ENCODE measurements at regions not wholly inside any gene's neighbourhood (a gene's known extent, or its start where the extent isn't known, plus 50 kb on each side); places are given as distances from the start of the nearest gene placed in this dataset.

- TF ChIP-seq CTCF (IDR thresholded peaks at IDR 0.05) (no peak), POLR2AphosphoS5 (IDR thresholded peaks at IDR 0.05) (no peak), EP300 (IDR thresholded peaks at IDR 0.05) (no peak), POLR2A (IDR thresholded peaks at IDR 0.05) (no peak)
- H3K36me3 ChIP-seq: no peaks in the 10 kb centered on the region
- 57 to 63% methylated on average over 2 of the region's 2 CpGs for WGBS, 2 donors (ENCODE audit: low coverage in 1 of 2)
- no peaks in the 10 kb centered on the region for H3K4me1 ChIP-seq
- H3K27ac ChIP-seq: no peak overlapping the region
- ATAC-seq: no peak
- H3K9me3 ChIP-seq: no peaks in the 10 kb centered on the region
- no peaks in the 10 kb centered on the region for H3K27me3 ChIP-seq
- no peak overlapping the region for H3K4me3 ChIP-seq
Observed at GRCh38 chr5:119789406-119790117, 160.2 kb downstream of the FAM170A start.

GRCh38 chr5:119792161-119792799 lies 162.9 kb downstream of the FAM170A start:
- Histone ChIP-seq H3K27ac (no peak overlapping the region), H3K27me3 (no peaks in the 10 kb centered on the region), H3K4me3 (no peak overlapping the region), H3K9me3 (no peaks in the 10 kb centered on the region), H3K36me3 (no peaks in the 10 kb centered on the region), H3K4me1 (no peaks in the 10 kb centered on the region)
- no peak for ATAC-seq
- TF ChIP-seq POLR2A (IDR thresholded peaks at IDR 0.05): no peak
- TF ChIP-seq EP300 (IDR thresholded peaks at IDR 0.05): no peak
- no peak for TF ChIP-seq POLR2AphosphoS5 (IDR thresholded peaks at IDR 0.05)
- TF ChIP-seq CTCF (IDR thresholded peaks at IDR 0.05): no peak
- WGBS, 2 donors (ENCODE audit: low coverage in 1 of 2): 45 to 47% methylated on average over 5 of the region's 5 CpGs

GRCh38 chr5:119795768-119796167 lies 166.4 kb downstream of the FAM170A start:
- H3K27ac ChIP-seq: no peak overlapping the region
- H3K36me3 ChIP-seq: no peaks in the 10 kb centered on the region
- TF ChIP-seq CTCF (IDR thresholded peaks at IDR 0.05) (no peak), POLR2AphosphoS5 (IDR thresholded peaks at IDR 0.05) (no peak), POLR2A (IDR thresholded peaks at IDR 0.05) (no peak), EP300 (IDR thresholded peaks at IDR 0.05) (no peak)
- no peak for ATAC-seq
- no peaks in the 10 kb centered on the region for H3K27me3 ChIP-seq
- no peaks in the 10 kb centered on the region for H3K4me1 ChIP-seq
- 38 to 45% methylated on average over 2 of the region's 2 CpGs for WGBS, 2 donors (ENCODE audit: low coverage in 1 of 2)
- no peak overlapping the region for H3K4me3 ChIP-seq
- H3K9me3 ChIP-seq: no peaks in the 10 kb centered on the region

- Histone ChIP-seq H3K4me1 (no peaks in the 10 kb centered on the region), H3K4me3 (no peak overlapping the region), H3K36me3 (no peaks in the 10 kb centered on the region), H3K27me3 (no peaks in the 10 kb centered on the region), H3K27ac (no peak overlapping the region), H3K9me3 (no peaks in the 10 kb centered on the region)
- no peak for ATAC-seq
- 57 to 68% methylated on average over 2 of the region's 2 CpGs for WGBS, 2 donors (ENCODE audit: low coverage in 1 of 2)
- no peak for TF ChIP-seq EP300 (IDR thresholded peaks at IDR 0.05)
- TF ChIP-seq POLR2AphosphoS5 (IDR thresholded peaks at IDR 0.05): no peak
- no peak for TF ChIP-seq POLR2A (IDR thresholded peaks at IDR 0.05)
- no peak for TF ChIP-seq CTCF (IDR thresholded peaks at IDR 0.05)
Observed at GRCh38 chr5:119801570-119801969, 172.2 kb downstream of the FAM170A start.

- 92 to 93% methylated on average over 2 of the region's 2 CpGs for WGBS, 2 donors (ENCODE audit: low coverage in 1 of 2)
Observed at GRCh38 chr5:119808024-119808423, 178.7 kb downstream of the FAM170A start.

More at GRCh38 chr5:119808024-119808423, 178.7 kb downstream of the FAM170A start:
- Histone ChIP-seq H3K36me3 (no peaks in the 10 kb centered on the region), H3K4me3 (no peak overlapping the region), H3K4me1 (no peaks in the 10 kb centered on the region), H3K27ac (no peak overlapping the region), H3K9me3 (peaks cover 0 to 21% (median 0%) of the 10 kb centered on the region in 3 donors), H3K27me3 (no peaks in the 10 kb centered on the region)
- TF ChIP-seq POLR2A (IDR thresholded peaks at IDR 0.05) (no peak), POLR2AphosphoS5 (IDR thresholded peaks at IDR 0.05) (no peak), CTCF (IDR thresholded peaks at IDR 0.05) (no peak), EP300 (IDR thresholded peaks at IDR 0.05) (no peak)
- no peak for ATAC-seq
